GM12878 (cell line): ENCODE measurements at regions not wholly inside any gene's neighbourhood (a gene's known extent, or its start where the extent isn't known, plus 50 kb on each side); places are given as distances from the start of the nearest gene placed in this dataset.

Experiments used
- ATAC-seq: fragments of 200-7000 bp; cut with Tn5 transposase; 3 replicates; pipeline ENCODE4 v1.9.1; 2020; ENCODE audit warnings: mild to moderate bottlenecking, moderate library complexity
- BruUV-seq: library from RNA; stranded (reverse); fragments of 400-500 nt; replicated peaks from 2 replicates; lab custom pipeline; 2021; lab: Mats Ljungman, UMichigan
- CTCF ChIA-PET: fragments of 300-600 bp; sonication (Branson Sonifier 250); formaldehyde crosslinking; extraction: SDS; loops from one replicate; lab custom pipeline; 2021; ENCODE audit warnings: inconsistent platforms; lab: Yijun Ruan, JAX
- POLR2A ChIA-PET: fragments of 350-600 bp; formaldehyde crosslinking; extraction: SDS; loops from one replicate; lab custom pipeline; 2021; ENCODE audit warnings: inconsistent platforms; lab: Charles Lee
- RAD21 ChIA-PET: fragments of 300-600 bp; sonication (Branson Sonifier 250); formaldehyde crosslinking; loops from one replicate; lab custom pipeline; 2023; ENCODE audit warnings: antibody characterized with exemption; ENCODE audit not compliant: unreplicated experiment; lab: Charles Lee
- SMC1A ChIA-PET: fragments of 300-600 bp; sonication (Branson Sonifier 250); formaldehyde crosslinking; loops from one replicate; lab custom pipeline; 2023; ENCODE audit not compliant: unreplicated experiment, uncharacterized antibody; lab: Charles Lee
- DNase-seq: peaks from one replicate; pipeline ENCODE4 v3.0.0-alpha.2; 2011; ENCODE audit warnings: low read depth, low spot score
- FAIRE-seq: peaks from 3 replicates; lab custom pipeline; 2011; peaks lifted over from hg19 to GRCh38; lab: Jason Lieb, UNC
- H2AFZ ChIP-seq: 2 replicates; pipeline ENCODE4 v1.6.0; 2011; ENCODE audit warnings: low read depth, low read length, control low read depth; ENCODE audit not compliant: control insufficient read depth
- H3K27ac ChIP-seq: 2 replicates; pipeline ENCODE4 v1.5.1; 2011; ENCODE audit warnings: control low read depth; ENCODE audit not compliant: control insufficient read depth, insufficient read depth
- H3K27me3 ChIP-seq, 2 experiments: replicated peaks in 1 of 2; 2 replicates each; pipeline versions ENCODE4 v1.6.0 to v1.6.1; 2011; ENCODE audit warnings: low read length in 1 of 2; ENCODE audit not compliant: control insufficient read depth in 2 of 2, insufficient read depth in 2 of 2
- H3K36me3 ChIP-seq, 2 experiments: 2 replicates each; pipeline ENCODE4 v1.5.1; 2011; ENCODE audit warnings: low read length in 1 of 2; ENCODE audit not compliant: control insufficient read depth in 2 of 2, insufficient read depth in 2 of 2
- H3K4me1 ChIP-seq: 2 replicates; pipeline ENCODE4 v1.6.1; 2011; ENCODE audit warnings: mild to moderate bottlenecking, low read length, moderate library complexity, mixed read lengths; ENCODE audit not compliant: control insufficient read depth, insufficient read depth
- H3K4me2 ChIP-seq: 2 replicates; pipeline ENCODE4 v1.6.0; 2011; ENCODE audit warnings: control low read depth; ENCODE audit not compliant: control insufficient read depth, insufficient read depth
- H3K4me3 ChIP-seq: fragments of 200-600 bp; sonication (generic); 2 replicates; pipeline ENCODE4 v1.5.1; 2016
- H3K79me2 ChIP-seq: 2 replicates; pipeline ENCODE4 v1.6.0; 2011; ENCODE audit warnings: low read length; ENCODE audit not compliant: control insufficient read depth, insufficient read depth
- H3K9ac ChIP-seq: 2 replicates; pipeline ENCODE4 v1.8.0; 2011; ENCODE audit warnings: low read length, control low read depth, mixed read lengths; ENCODE audit not compliant: control insufficient read depth, insufficient read depth
- H3K9me3 ChIP-seq: replicated peaks from 3 replicates; pipeline ENCODE4 v1.5.1; 2011; ENCODE audit warnings: mild to moderate bottlenecking, low read length; ENCODE audit not compliant: control insufficient read depth, insufficient read depth
- H4K20me1 ChIP-seq: 2 replicates; pipeline ENCODE4 v1.6.0; 2011; ENCODE audit not compliant: control insufficient read depth, insufficient read depth
- FOXM1 ChIP-seq: IDR thresholded peaks from 2 replicates; pipeline ENCODE4 v1.6.1; 2012; ENCODE audit warnings: low read depth, mild to moderate bottlenecking, inconsistent platforms, low read length, moderate library complexity
- HCFC1 ChIP-seq: fragments of 150-350 bp; IDR thresholded peaks from 2 replicates; pipeline ENCODE4 v1.6.1; 2014; ENCODE audit warnings: low read length
- KLF5 ChIP-seq: fragments of 450-650 bp; IDR thresholded peaks from 2 replicates; pipeline ENCODE4 v1.6.1; 2014; ENCODE audit warnings: mild to moderate bottlenecking; ENCODE audit not compliant: partially characterized antibody
- MEF2B ChIP-seq: fragments of 450-650 bp; IDR thresholded peaks from 2 replicates; pipeline ENCODE4 v1.6.1; 2018; ENCODE audit warnings: mild to moderate bottlenecking, moderate library complexity; ENCODE audit not compliant: partially characterized antibody, poor library complexity, severe bottlenecking
- MXI1 ChIP-seq: fragments of 150-350 bp; IDR thresholded peaks from 2 replicates; pipeline ENCODE4 v1.6.1; 2011; ENCODE audit warnings: low read depth, mild to moderate bottlenecking, inconsistent platforms, low read length, improper control_type of control experiment
- RB1 ChIP-seq: fragments of 450-650 bp; formaldehyde crosslinking; IDR thresholded peaks from 2 replicates; pipeline ENCODE4 v1.6.1; 2017; ENCODE audit warnings: mild to moderate bottlenecking, borderline replicate concordance
- SIX5 ChIP-seq: IDR thresholded peaks from 2 replicates; pipeline ENCODE4 v1.6.1; 2011; ENCODE audit warnings: mild to moderate bottlenecking, low read depth, low read length, moderate library complexity; ENCODE audit not compliant: severe bottlenecking
- YY1 ChIP-seq: IDR thresholded peaks from 2 replicates; pipeline ENCODE4 v1.6.1; 2011; ENCODE audit warnings: low read depth, mild to moderate bottlenecking, low read length
- ZNF384 ChIP-seq: IDR thresholded peaks from 2 replicates; pipeline ENCODE4 v1.6.1; 2012; ENCODE audit warnings: low read depth, mild to moderate bottlenecking, low read length, improper control_type of control experiment, borderline replicate concordance
- WGBS: methylation state at CpG from one replicate; pipeline ENCODE4 v1.1.6; 2016; ENCODE audit warnings: low lambda C conversion rate; ENCODE audit not compliant: insufficient replicate concordance, insufficient coverage; ENCODE audit errors: missing lambda C conversion rate; 5-methylcytosine and 5-hydroxymethylcytosine counted together
- in situ Hi-C: fragments of 300-500 bp; cut with MboI; formaldehyde crosslinking; loops from 9 replicates; pipeline ENCODE4 v1.14.3; 2018; ENCODE audit warnings: mixed read lengths
- intact Hi-C: fragments of 100-400 bp; cut with micrococcal nuclease; formaldehyde crosslinking; loops from one replicate; pipeline ENCODE4 v1.14.2; 2022; ENCODE audit not compliant: unreplicated experiment
- TF ChIP-seq, protein P1 (sequence below): IDR thresholded peaks from 2 replicates; pipeline ENCODE4 v1.6.1; 2012; ENCODE audit warnings: improper control_type of control experiment, low read depth, low read length; ENCODE audit not compliant: insufficient replicate concordance
- TF ChIP-seq, protein P2 (sequence below): IDR thresholded peaks from 2 replicates; pipeline ENCODE4 v1.6.1; 2012; ENCODE audit warnings: low read depth, low read length, improper control_type of control experiment

DNA sequence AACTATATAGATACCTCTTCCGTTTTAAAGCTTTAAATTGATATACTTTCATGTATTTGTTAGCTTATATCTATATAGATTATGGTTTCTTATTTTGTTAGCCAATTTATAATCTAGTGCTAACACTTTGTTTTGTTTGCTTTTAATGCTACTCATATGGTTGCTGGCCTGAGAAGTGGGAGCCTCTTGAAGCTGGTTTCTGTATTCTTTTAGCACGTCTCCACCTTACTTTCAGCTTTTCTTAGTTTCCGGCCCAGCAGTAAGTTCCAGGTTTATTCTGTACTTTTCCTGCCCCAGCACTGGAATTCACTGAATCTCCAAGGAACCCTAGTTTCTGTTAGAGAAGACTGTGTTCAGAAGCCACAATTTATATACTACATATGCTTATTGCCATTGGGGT lies 458.9 kb downstream of the PRR16 start:
- 46% methylated on average over 3 of the region's 3 CpGs for WGBS
- Histone ChIP-seq H3K36me3 (no peaks in the 10 kb centered on the region), H4K20me1 (no peaks in the 10 kb centered on the region), H3K4me2 (no peak overlapping the region), H3K27me3 (no peaks in the 10 kb centered on the region), H3K4me1 (no peaks in the 10 kb centered on the region), H2AFZ (no peak overlapping the region), H3K4me3 (no peak overlapping the region), H3K79me2 (no peaks in the 10 kb centered on the region), H3K9ac (no peak overlapping the region), H3K9me3 (no peaks in the 10 kb centered on the region), H3K27ac (no peak overlapping the region)
- in situ Hi-C loops, result no loop called here
- FAIRE-seq (no peak), ATAC-seq (no peak), DNase-seq (no peak)
- no TSS peak for BruUV-seq
- RAD21 ChIA-PET, result no interaction called here
- CTCF ChIA-PET, result no interaction called here
- TF ChIP-seq MXI1, result no peak
- no peak for TF ChIP-seq YY1
- TF ChIP-seq, protein P1, sequence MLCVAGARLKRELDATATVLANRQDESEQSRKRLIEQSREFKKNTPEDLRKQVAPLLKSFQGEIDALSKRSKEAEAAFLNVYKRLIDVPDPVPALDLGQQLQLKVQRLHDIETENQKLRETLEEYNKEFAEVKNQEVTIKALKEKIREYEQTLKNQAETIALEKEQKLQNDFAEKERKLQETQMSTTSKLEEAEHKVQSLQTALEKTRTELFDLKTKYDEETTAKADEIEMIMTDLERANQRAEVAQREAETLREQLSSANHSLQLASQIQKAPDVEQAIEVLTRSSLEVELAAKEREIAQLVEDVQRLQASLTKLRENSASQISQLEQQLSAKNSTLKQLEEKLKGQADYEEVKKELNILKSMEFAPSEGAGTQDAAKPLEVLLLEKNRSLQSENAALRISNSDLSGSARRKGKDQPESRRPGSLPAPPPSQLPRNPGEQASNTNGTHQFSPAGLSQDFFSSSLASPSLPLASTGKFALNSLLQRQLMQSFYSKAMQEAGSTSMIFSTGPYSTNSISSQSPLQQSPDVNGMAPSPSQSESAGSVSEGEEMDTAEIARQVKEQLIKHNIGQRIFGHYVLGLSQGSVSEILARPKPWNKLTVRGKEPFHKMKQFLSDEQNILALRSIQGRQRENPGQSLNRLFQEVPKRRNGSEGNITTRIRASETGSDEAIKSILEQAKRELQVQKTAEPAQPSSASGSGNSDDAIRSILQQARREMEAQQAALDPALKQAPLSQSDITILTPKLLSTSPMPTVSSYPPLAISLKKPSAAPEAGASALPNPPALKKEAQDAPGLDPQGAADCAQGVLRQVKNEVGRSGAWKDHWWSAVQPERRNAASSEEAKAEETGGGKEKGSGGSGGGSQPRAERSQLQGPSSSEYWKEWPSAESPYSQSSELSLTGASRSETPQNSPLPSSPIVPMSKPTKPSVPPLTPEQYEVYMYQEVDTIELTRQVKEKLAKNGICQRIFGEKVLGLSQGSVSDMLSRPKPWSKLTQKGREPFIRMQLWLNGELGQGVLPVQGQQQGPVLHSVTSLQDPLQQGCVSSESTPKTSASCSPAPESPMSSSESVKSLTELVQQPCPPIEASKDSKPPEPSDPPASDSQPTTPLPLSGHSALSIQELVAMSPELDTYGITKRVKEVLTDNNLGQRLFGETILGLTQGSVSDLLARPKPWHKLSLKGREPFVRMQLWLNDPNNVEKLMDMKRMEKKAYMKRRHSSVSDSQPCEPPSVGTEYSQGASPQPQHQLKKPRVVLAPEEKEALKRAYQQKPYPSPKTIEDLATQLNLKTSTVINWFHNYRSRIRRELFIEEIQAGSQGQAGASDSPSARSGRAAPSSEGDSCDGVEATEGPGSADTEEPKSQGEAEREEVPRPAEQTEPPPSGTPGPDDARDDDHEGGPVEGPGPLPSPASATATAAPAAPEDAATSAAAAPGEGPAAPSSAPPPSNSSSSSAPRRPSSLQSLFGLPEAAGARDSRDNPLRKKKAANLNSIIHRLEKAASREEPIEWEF, result no peak
- TF ChIP-seq RB1, result no peak
- no peak for TF ChIP-seq FOXM1
- no peak for TF ChIP-seq MEF2B
- no peak for TF ChIP-seq ZNF384
- no peak for TF ChIP-seq KLF5
- TF ChIP-seq, protein P2, sequence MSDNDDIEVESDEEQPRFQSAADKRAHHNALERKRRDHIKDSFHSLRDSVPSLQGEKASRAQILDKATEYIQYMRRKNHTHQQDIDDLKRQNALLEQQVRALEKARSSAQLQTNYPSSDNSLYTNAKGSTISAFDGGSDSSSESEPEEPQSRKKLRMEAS, result no peak
- no peak for TF ChIP-seq SIX5
- no peak for TF ChIP-seq HCFC1
- SMC1A ChIA-PET, result interaction anchor here (0.6 to 0.7 kb wide), 2 partner anchors 36 to 207 kb away, joined by 3 read pairs; no protein-coding TSS in a partner anchor
- POLR2A ChIA-PET, result no interaction called here
- intact Hi-C loops, result no loop called here
